ENCODE measurements at regions not wholly inside any gene's neighbourhood (a gene's known extent, or its start where the extent isn't known, plus 50 kb on each side); places are given as distances from the start of the nearest gene placed in this dataset.

DNA sequence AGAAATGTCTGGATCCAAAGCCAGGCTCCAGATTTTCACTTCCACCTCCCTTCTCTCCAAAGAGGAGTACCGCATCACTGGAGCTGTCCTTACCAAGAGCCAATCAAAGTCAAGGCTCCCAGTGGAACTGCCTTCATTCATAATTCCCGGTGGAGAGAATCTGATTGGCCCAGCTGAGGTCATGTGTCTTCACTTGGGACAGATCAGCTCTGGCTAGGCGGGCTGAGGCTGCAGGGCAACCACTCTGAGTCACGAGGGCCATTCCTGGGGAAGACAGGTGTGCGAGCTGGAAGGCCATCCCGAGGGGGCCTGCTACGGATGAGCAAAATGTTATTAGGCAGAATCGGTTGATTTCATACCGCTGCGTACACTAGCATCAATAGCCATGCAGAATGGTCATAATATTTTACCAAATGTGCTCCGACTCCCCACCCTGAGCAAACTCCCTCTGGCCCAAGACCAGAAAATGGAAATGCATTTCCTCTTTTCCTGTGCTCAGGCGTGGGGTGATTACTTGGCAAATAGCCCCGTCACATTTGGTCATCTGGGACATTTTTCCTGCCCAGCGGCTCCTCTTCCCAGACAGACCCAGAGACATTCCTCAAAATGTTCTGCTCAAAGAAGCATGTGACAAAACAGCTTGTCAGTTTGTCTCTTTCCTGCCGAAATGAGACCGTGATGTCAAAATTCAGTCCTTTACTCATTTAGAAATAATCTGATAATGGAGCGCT, 111.1 kb downstream of the AIPL1 start:
- Histone ChIP-seq H4K8ac (ENCODE audit: extremely low read depth, insufficient read depth, low read length) (no peak overlapping the region), H2BK120ac (replicated peaks; ENCODE audit: low read depth, low read length) (no peak overlapping the region), H3K27ac (ENCODE audit: low read depth, low read length) (no peak overlapping the region), H2BK12ac (ENCODE audit: low read depth, low read length) (no peak overlapping the region), H2AFZ (ENCODE audit: low read length) (no peak overlapping the region), H2BK15ac (ENCODE audit: low read length) (no peak overlapping the region), H3K4me2 (ENCODE audit: insufficient read depth in 1 of 2, low read depth in 2 of 2, low read length in 2 of 2) (no peak overlapping the region), H3K27me3 (replicated peaks in 1 of 4; ENCODE audit: control insufficient read depth in 3 of 4, extremely low read depth in 1 of 4, insufficient read depth in 3 of 4, low read length in 3 of 4) (no peaks in the 10 kb centered on the region; a peak in 1 of 7 replicates), H3K9me3 (ENCODE audit: insufficient read depth in 2 of 2, low read depth in 1 of 2, low read length in 1 of 2) (no peaks in the 10 kb centered on the region), H3K56ac (replicated peaks; ENCODE audit: insufficient read length, low read depth, low read length) (no peak overlapping the region), H3K23me2 (ENCODE audit: low read depth, low read length) (peaks cover 3% of the 10 kb centered on the region; the same call in 1 of the 2 replicates), H3K4me3 (ENCODE audit: extremely low read depth in 1 of 4, insufficient read depth in 2 of 4, low read depth in 3 of 4, low read length in 4 of 4) (no peak overlapping the region), H3K79me2 (ENCODE audit: control insufficient read depth in 1 of 2, insufficient read depth in 2 of 2, low read length in 2 of 2) (no peaks in the 10 kb centered on the region; a peak in 1 of 4 replicates), H2BK5ac (ENCODE audit: low read depth, low read length) (no peak overlapping the region), H3K36me3 (ENCODE audit: control insufficient read depth in 2 of 4, insufficient read depth in 4 of 4, low read length in 3 of 4) (no peaks in the 10 kb centered on the region), H3K4me1 (replicated peaks in 1 of 4; ENCODE audit: control insufficient read depth in 3 of 4, insufficient read depth in 4 of 4, low read length in 3 of 4) (0 out of 7 replicates have a peak, but pooled peaks cover 0 to 3% (median 0%) of the 10 kb centered on the region in 4 experiments), H3K23ac (ENCODE audit: insufficient read length) (no peak overlapping the region), H3K18ac (ENCODE audit: extremely low read depth, low read length) (no peak overlapping the region), H4K5ac (ENCODE audit: insufficient read length, low read depth, low read length) (no peak overlapping the region), H3K14ac (ENCODE audit: insufficient read length) (no peak overlapping the region), H4K20me1 (replicated peaks in 1 of 2; ENCODE audit: control insufficient read depth in 1 of 2, insufficient read depth in 2 of 2, low read length in 2 of 2) (no peaks in the 10 kb centered on the region), H4K91ac (replicated peaks; ENCODE audit: insufficient read length, low read length) (no peak overlapping the region), H2BK20ac (ENCODE audit: low read length) (no peak overlapping the region), H2AK5ac (ENCODE audit: low read depth, low read length) (no peak overlapping the region), H3K79me1 (ENCODE audit: low read depth, low read length) (no peaks in the 10 kb centered on the region), H3K4ac (replicated peaks; ENCODE audit: insufficient read length, low read depth, low read length) (no peak overlapping the region), H3K9ac (replicated peaks in 1 of 4; ENCODE audit: extremely low read depth in 1 of 4, low read depth in 3 of 4, low read length in 3 of 4) (no peak overlapping the region)
- POLR2A ChIA-PET (ENCODE audit: partially characterized antibody): no interaction called here
- FAIRE-seq (no peak), DNase-seq (ENCODE audit: low read depth in 1 of 2, low spot score in 2 of 2) (no peak)
- 88% methylated on average over 17 of the region's 17 CpGs; no CpG with 5 or more reads in 1 of the 2 experiments for WGBS, 2 experiments (ENCODE audit: extremely low coverage in 1 of 2, insufficient coverage in 1 of 2, insufficient read length in 1 of 2, insufficient replicate concordance in 2 of 2, low coverage in 1 of 2, low lambda C conversion rate in 2 of 2, missing lambda C conversion rate in 1 of 2)
- TF ChIP-seq SP1 (IDR thresholded peaks at IDR 0.05; ENCODE audit: low read depth, low read length): 0 out of 2 replicates have a peak, but pooled peaks have one; percentile 29
- TF ChIP-seq EGR1 (IDR thresholded peaks at IDR 0.05; ENCODE audit: borderline replicate concordance, low read depth, low read length): no peak
- TF ChIP-seq, protein P1, sequence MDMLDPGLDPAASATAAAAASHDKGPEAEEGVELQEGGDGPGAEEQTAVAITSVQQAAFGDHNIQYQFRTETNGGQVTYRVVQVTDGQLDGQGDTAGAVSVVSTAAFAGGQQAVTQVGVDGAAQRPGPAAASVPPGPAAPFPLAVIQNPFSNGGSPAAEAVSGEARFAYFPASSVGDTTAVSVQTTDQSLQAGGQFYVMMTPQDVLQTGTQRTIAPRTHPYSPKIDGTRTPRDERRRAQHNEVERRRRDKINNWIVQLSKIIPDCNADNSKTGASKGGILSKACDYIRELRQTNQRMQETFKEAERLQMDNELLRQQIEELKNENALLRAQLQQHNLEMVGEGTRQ (IDR thresholded peaks at IDR 0.05; ENCODE audit: low read length): peak; percentile 45; the same call in 1 of the 2 replicates
- TF ChIP-seq CHD2 (IDR thresholded peaks at IDR 0.05; ENCODE audit: low read length): no peak
- no peak for TF ChIP-seq POU5F1 (IDR thresholded peaks at IDR 0.05; ENCODE audit: low read depth, low read length)
- TF ChIP-seq, protein P2, sequence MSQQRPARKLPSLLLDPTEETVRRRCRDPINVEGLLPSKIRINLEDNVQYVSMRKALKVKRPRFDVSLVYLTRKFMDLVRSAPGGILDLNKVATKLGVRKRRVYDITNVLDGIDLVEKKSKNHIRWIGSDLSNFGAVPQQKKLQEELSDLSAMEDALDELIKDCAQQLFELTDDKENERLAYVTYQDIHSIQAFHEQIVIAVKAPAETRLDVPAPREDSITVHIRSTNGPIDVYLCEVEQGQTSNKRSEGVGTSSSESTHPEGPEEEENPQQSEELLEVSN (IDR thresholded peaks at IDR 0.05): peak; percentile 63
- CTCF ChIA-PET (ENCODE audit: partially characterized antibody): interaction anchor here (0.7 to 1.3 kb wide), 5 partner anchors 18 to 732 kb away, joined by 3 to 6 read pairs (median 4); no protein-coding TSS in a partner anchor

Measured in H1 (cell line).